Lung (tissue), 11 donors: ENCODE measurements at regions not wholly inside any gene's neighbourhood (a gene's known extent, or its start where the extent isn't known, plus 50 kb on each side); places are given as distances from the start of the nearest gene placed in this dataset.

Experiments
- ATAC-seq: fragments of 200-7000 bp; cut with Tn5 transposase; one replicate; pipeline ENCODE4 v1.9.1; 2020; ENCODE audit warnings: moderate number of reproducible peaks; ENCODE audit not compliant: insufficient read depth, low FRiP score
- DNase-seq, 3 donors: peaks; one replicate each; pipeline ENCODE4 v3.0.0-alpha.2; 2013 to 2017
- H3K27ac ChIP-seq, 2 donors: one replicate each; pipeline ENCODE4 v1.5.1; 2013; ENCODE audit warnings: mild to moderate bottlenecking in 2 of 2, moderate library complexity in 2 of 2, control low read depth in 1 of 2, inconsistent platforms in 1 of 2, low read depth in 1 of 2, low read length in 1 of 2
- H3K27me3 ChIP-seq, 3 donors: one replicate each; pipeline ENCODE4 v1.5.1; 2013; ENCODE audit warnings: low read length in 2 of 3; ENCODE audit not compliant: control insufficient read depth in 3 of 3, insufficient read depth in 3 of 3
- H3K36me3 ChIP-seq, 4 donors: one replicate each; pipeline ENCODE4 v1.5.1; 2013; ENCODE audit warnings: low read length in 4 of 4, mild to moderate bottlenecking in 1 of 4, moderate library complexity in 1 of 4; ENCODE audit not compliant: control insufficient read depth in 4 of 4, insufficient read depth in 4 of 4
- H3K4me1 ChIP-seq, 5 donors: one replicate each; pipeline ENCODE4 v1.5.1; 2013; ENCODE audit warnings: low read length in 5 of 5, mild to moderate bottlenecking in 2 of 5, moderate library complexity in 1 of 5; ENCODE audit not compliant: control insufficient read depth in 5 of 5, insufficient read depth in 5 of 5
- H3K4me3 ChIP-seq: one replicate; pipeline ENCODE4 v1.5.1; 2013; ENCODE audit warnings: mild to moderate bottlenecking, control low read depth, moderate library complexity
- H3K9ac ChIP-seq, 2 donors: one replicate each; pipeline ENCODE4 v1.5.1; 2013; ENCODE audit warnings: low read length in 2 of 2, control low read depth in 1 of 2; ENCODE audit not compliant: insufficient read depth in 1 of 2
- H3K9me3 ChIP-seq, 4 donors: one replicate each; pipeline ENCODE4 v1.5.1; 2013; ENCODE audit warnings: low read length in 3 of 4, mild to moderate bottlenecking in 1 of 4, moderate library complexity in 1 of 4; ENCODE audit not compliant: control insufficient read depth in 4 of 4, insufficient read depth in 3 of 4
- WGBS, 2 donors: extraction: QIAGEN DNeasy Blood & Tissue Kit; methylation state at CpG; one replicate each; pipeline ENCODE4 v1.1.7; 2013; 5-methylcytosine and 5-hydroxymethylcytosine counted together
- TF ChIP-seq, protein P1 (sequence below): IDR thresholded peaks from 2 replicates; pipeline ENCODE4 v1.5.1; 2012; ENCODE audit warnings: mild to moderate bottlenecking; ENCODE audit errors: control extremely low read depth, extremely low read depth
- donor health status: control.
- donor health status: control.
- donor health status: Bipolar disorder and iron deficiency.
- donor health status: healthy.
- donor health status: DM: yes; HTN: yes; CAD: no.

DNA sequence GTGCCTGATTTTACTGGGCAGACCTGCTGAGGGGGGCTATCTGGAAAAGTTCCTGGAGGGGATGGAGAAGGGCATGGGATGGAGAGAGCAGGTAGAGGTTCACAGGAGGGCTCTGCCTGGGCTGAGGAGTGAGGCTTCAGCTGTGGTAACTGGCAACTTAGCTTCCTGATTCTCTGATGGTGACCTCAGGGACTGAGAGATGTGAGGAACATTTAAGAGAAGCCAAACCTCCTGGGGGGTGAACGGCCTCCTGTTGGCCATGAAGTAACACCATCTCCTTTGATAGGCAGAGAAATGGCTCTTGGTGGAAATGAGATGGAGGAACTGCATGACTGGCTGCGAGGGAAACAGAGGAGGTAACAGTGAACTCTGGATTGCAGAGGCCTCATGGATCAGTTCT, 97.3 kb upstream of the ROPN1 start:
- TF ChIP-seq, protein P1, sequence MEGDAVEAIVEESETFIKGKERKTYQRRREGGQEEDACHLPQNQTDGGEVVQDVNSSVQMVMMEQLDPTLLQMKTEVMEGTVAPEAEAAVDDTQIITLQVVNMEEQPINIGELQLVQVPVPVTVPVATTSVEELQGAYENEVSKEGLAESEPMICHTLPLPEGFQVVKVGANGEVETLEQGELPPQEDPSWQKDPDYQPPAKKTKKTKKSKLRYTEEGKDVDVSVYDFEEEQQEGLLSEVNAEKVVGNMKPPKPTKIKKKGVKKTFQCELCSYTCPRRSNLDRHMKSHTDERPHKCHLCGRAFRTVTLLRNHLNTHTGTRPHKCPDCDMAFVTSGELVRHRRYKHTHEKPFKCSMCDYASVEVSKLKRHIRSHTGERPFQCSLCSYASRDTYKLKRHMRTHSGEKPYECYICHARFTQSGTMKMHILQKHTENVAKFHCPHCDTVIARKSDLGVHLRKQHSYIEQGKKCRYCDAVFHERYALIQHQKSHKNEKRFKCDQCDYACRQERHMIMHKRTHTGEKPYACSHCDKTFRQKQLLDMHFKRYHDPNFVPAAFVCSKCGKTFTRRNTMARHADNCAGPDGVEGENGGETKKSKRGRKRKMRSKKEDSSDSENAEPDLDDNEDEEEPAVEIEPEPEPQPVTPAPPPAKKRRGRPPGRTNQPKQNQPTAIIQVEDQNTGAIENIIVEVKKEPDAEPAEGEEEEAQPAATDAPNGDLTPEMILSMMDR, result no peak
- ATAC-seq, result no peak
- H3K9ac ChIP-seq, result no peak overlapping the region
- WGBS, 2 donors, result 78 to 79% methylated on average over 2 of the region's 2 CpGs
- H3K4me3 ChIP-seq, result no peak overlapping the region
- no peaks in the 10 kb centered on the region for H3K9me3 ChIP-seq
- H3K27me3 ChIP-seq, result no peaks in the 10 kb centered on the region
- no peak for DNase-seq
- H3K4me1 ChIP-seq, result peaks cover 0 to 4% (median 2%) of the 10 kb centered on the region in 5 donors
- no peak overlapping the region for H3K27ac ChIP-seq
- peaks cover 0 to 3% (median 0%) of the 10 kb centered on the region in 4 donors for H3K36me3 ChIP-seq

DNA sequence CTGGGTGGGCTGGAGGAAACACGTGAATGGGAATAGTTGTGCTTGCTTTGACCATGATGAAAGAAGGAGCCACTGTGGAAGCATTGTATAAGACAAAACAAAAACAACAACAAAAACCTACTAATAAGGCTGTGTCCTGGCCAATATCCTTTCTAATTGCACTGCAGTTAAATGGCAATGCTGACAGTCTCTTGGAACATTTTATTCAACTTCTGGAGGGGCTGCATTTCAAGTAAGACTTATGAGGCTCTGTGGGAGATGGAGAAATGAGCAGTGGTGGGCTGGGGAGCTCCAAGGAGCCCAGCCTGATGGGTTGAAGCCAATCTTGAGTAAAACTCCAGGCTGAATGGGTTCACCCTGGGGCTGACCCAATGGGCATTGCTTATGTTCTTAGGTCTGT, 99.8 kb upstream of the ROPN1 start:
- peaks cover 0 to 2% (median 0%) of the 10 kb centered on the region in 5 donors for H3K4me1 ChIP-seq
- no peak for ATAC-seq
- WGBS, 2 donors, result 79 to 98% methylated on average over 1 of the region's 1 CpG
- no peak for DNase-seq
- no peak overlapping the region for H3K4me3 ChIP-seq
- no peaks in the 10 kb centered on the region for H3K9me3 ChIP-seq
- no peak overlapping the region for H3K9ac ChIP-seq
- H3K27me3 ChIP-seq, result no peaks in the 10 kb centered on the region
- TF ChIP-seq, protein P1, result no peak
- H3K36me3 ChIP-seq, result peaks cover 0 to 3% (median 0%) of the 10 kb centered on the region in 4 donors
- no peak overlapping the region for H3K27ac ChIP-seq

- no peaks in the 10 kb centered on the region for H3K27me3 ChIP-seq
- DNase-seq, result no peak
- H3K36me3 ChIP-seq, result peaks cover 0 to 3% (median 0%) of the 10 kb centered on the region in 4 donors
- no peak overlapping the region for H3K9ac ChIP-seq
- H3K27ac ChIP-seq, result no peak overlapping the region
- peaks cover 0 to 5% (median 0%) of the 10 kb centered on the region in 5 donors for H3K4me1 ChIP-seq
- TF ChIP-seq, protein P1, result no peak
- no peak for ATAC-seq
- WGBS, 2 donors, result 75 to 82% methylated on average over 8 of the region's 8 CpGs
- H3K9me3 ChIP-seq, result no peaks in the 10 kb centered on the region
- no peak overlapping the region for H3K4me3 ChIP-seq
Observed at GRCh38 chr3:124092811-124093210, 100.9 kb upstream of the ROPN1 start.

GRCh38 chr3:124094496-124094895, 102.6 kb upstream of the ROPN1 start:
- no peak for ATAC-seq
- Histone ChIP-seq H3K9me3 (no peaks in the 10 kb centered on the region), H3K4me3 (no peak overlapping the region), H3K36me3 (peaks cover 0 to 3% (median 0%) of the 10 kb centered on the region in 4 donors), H3K27ac (no peak overlapping the region), H3K27me3 (no peaks in the 10 kb centered on the region), H3K9ac (no peak overlapping the region), H3K4me1 (peaks cover 0 to 10% (median 0%) of the 10 kb centered on the region in 5 donors)
- no peak for DNase-seq
- 91 to 95% methylated on average over 20 of the region's 20 CpGs for WGBS, 2 donors
- TF ChIP-seq, protein P1, result no peak
